ENCODE measurements at regions not wholly inside any gene's neighbourhood (a gene's known extent, or its start where the extent isn't known, plus 50 kb on each side); places are given as distances from the start of the nearest gene placed in this dataset.

DNA sequence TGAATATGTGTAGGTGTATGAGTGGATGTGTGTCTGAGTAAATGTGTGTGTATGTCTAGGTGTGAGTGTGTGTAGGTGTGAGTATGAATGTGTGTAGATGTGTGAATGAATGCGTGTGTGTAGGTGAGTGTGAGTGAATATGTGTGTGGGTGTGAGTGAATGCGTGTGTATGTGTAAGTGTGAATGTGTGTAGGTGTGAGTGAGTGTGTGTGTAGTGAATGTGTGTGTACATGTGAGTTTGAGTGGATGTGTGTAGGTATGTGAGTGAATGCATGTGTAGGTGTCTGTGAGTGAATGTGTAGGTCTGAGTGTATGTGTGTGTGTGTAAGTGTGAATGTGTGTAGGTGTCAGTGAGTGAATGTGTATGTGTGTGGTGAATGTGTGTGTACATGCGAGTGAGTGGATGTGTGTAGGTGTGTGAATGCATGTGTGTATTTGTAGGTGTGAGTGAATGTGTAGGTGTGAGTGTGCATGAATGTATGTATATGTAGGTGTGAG, 201.0 kb upstream of the ZNF536 start:
- no peak for DNase-seq (ENCODE audit: low spot score)

DNA sequence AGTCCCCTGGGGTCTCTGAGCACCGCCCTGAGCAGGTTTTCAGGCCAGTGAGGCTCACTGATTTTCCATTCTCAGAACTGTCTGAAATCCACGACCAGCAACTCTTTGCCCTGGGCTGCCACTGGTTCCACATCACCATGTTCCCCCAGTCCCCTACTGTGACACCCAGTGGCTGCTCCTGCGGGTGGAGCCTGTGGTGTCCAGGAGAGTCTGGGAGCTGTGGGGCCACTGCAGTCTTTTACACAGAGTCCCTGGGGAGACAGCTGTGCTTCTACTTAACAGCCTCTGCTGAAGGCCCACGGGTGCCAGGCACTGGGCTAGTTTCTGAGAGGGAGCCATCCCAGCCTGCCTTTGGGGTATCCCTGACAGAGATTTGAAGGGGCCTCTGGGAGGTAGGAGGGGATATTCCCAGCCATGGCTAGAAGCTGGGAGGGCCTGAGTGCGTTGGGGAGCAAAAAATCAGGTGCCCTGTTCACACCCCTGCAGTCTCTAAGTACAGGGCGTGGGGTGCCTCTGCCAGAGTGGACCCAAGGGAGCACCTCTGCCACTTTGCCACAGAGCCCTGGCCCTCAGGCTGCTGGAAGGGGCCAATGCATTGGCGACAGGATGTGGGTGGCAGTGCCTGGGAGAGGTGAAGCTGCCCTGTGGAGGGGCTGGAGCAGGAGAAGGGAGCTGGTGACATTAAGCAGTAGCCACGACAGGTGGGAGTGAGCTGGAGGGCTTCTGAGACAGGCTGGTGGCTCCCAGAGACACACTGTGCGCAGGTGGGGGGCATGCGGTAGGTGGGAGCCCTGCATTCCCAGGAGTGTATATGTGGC, 200.2 kb upstream of the ZNF536 start:
- no peak for DNase-seq (ENCODE audit: low spot score)

DNA sequence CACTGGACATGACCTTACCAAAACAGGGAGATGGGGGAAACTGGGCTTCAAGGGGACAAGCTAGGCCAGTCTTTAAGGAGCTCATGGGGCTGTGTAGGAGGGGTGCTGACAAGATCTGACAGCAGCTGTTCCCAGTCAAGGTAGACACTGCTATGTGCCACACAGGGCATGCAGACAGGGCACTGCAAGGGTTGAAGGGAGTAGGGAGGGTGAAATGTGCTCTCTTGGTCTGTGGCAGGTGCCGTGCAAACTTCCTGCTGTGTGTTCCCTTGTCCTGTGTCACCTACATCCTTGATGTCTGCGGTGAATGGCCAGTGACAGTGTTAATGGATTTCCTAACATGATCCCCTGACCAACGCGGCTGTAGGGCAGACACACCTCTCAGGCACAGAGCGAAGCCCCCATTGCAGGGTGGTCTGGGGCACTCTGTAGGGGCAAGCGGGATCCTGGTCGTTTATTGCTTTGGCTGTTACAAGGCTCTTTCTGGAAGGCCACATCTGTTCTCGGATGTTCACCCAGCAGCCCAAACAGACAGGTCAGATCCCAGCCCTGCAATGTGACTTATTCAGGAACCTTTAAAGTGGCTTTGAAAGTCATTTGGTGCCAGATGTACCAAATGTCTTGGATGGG, 199.5 kb upstream of the ZNF536 start:
- no peak for DNase-seq (ENCODE audit: low spot score)

DNA sequence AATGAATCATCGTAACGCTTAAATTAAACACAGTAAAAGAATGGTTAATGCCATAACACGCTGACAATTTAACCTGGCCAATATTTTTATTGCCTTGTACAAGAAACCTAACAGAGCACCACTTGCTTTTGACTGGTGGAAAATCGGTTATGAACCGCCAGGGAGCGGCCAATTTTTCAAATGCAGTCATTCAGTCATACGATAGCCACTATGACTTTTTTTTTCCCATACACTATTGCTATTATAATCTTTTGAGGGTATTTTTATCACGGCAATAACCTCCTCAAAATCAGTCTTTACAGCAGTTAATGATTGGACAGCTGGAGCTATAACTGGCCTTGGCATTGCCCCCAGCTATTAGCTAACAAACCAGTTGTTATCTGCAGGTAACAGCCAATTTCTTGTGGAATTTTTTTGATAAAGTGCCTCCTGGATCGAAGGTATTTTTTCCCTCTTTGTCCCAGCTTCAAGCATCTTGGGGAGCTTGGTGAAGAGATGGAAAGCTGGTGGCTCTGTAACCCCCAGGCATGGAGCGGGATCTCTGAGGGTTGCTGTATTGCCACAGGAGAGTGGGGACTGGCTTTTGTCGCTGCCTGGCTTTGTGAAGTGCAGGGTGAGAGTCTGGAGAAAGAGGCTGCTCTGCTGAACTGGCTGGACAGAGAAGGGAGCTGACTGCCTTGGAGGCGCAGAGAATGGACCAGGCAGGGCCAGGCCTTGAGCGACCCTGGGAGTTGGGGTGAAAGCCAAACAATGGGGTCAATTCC, 198.4 kb upstream of the ZNF536 start:
- no peak for DNase-seq (ENCODE audit: low spot score)

DNA sequence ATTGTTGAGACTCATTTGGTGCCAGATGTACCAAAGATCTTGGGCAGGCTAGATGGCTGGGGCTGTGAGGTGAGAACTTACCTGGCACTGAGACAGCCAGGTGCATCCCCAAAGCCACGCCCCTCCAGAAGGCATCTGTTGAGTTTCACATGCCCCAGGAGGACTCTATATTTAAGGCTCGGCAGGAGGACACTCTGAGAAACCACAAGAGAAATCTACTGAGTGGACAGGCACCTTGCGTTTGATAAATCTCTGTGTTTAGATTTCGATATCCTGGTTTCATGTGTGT, 197.9 kb upstream of the ZNF536 start:
- no peak for DNase-seq (ENCODE audit: low spot score)

DNA sequence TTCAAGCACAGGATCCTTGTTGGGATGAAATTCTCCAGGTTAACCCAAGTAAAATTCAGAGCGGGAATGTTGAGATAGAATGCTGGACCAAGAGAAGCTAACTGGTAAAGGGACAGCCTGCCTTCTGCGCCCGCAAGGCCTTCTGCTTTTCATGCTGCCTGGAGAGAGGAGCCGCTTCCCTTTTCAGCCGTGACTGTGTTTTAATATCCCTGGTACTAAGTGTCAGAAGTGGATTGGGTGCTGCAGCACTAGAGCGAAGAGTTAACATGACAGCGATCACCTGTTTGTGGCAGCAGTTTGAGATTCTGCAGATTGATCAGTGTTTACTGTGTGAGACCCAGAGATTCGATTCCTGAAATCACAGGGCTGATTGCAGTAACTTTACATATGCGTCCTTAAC, 197.4 kb upstream of the ZNF536 start:
- no peak for DNase-seq (ENCODE audit: low spot score)

DNA sequence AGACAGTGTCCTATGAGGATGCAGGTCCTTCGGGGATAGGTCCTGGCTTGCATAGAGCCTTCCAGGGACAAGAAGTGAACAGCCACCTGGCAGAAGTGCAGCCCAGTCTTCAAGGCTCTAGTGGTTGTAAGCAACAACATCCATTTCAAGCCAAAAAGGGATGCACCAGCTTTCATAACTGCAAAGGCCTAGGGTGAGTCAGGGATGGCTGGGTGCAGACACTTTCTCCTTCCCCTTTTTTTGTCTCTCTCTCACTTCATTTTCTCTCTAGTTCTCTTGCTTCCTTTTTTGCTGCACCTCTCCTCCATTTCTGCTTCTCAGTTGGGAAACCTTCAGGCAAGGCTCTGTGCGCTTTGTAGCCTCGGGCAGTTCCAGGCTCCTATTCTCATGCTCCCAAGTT, 196.2 kb upstream of the ZNF536 start:
- no peak for DNase-seq (ENCODE audit: low spot score)

DNA sequence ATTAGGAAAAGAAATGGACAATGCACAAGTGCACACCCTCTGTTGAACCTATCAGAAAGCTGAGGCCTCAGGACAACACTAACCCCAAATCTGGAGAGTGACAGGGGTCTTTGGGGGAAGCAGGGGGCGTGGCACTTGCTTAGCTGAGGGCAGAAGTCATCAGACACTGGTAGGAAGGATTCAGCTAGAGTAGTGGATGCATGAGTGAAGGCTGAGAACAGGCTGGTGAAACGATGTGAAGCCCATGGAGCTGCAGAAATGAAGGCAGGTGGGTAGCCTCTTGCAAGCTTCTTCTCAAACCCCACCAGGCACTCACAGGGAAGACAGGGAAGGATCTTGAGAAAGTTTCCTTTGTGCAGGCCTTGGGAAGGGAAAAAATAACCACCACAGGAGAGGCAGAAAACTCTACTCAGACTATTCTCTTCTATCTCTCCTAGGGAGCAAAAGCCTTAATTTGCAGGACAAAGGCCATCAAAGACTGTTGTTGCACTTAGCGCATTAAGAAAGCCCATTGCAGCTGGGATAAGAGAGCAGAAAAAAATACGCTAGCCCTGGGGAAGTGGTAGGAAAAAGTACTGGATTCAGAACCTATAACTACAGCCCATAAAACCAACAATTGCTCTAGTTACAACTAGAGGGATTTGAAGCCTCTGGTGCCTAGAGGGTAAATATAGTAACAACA, 193.3 kb upstream of the ZNF536 start:
- DNase-seq (ENCODE audit: low spot score) = no peak

DNA sequence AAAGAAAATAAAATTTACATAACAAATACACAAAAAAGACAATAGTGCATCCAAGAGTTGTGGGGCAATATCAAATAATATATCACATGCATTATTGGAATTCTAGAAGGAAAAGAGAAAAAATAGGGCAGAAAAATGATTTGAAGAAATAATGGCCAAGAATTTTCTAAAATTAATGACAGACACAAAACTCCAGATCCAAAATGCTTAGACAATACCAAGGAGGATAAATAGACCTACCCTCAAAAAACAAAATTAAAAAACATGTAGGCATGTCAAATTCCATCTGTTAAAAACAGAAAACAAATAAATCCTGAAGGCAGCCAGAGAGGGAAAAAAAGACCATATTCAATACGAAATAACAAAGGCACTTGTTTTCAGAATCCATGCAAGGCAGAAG, 191.5 kb upstream of the ZNF536 start:
- no peak for DNase-seq (ENCODE audit: low spot score)

DNA sequence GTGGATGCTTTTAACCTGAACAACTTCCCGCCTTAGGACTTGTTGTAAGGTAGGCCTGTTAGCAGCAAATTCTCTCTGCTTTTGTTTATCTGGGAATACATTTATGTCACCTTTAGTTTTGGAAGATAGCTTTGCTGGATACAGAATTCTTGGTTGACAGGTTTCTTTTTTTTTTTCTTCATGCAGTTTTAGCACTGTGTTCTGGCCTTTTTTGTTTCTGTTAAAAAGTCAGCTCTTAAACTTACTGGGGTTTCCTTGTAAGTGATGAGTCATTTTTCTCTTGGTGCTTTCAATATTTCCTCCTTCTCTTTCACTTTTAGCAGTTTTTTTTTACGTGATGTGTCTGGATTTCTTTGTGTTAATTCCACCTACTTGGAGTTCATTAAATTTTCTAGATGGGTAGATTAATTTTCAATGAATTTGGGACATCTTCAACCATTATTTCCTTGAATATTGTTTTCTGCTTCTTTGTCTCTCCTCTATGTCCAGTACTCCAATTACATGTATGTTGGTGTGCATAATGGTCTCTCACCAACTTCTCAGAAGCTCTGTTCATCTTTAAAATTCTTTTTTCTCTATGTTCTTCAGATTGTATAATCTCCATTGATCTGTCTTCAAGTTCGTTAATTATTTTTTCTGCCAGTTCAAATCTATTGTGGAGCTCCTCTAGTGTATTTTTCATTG, 188.2 kb upstream of the ZNF536 start:
- no peak for DNase-seq (ENCODE audit: low spot score)

DNA sequence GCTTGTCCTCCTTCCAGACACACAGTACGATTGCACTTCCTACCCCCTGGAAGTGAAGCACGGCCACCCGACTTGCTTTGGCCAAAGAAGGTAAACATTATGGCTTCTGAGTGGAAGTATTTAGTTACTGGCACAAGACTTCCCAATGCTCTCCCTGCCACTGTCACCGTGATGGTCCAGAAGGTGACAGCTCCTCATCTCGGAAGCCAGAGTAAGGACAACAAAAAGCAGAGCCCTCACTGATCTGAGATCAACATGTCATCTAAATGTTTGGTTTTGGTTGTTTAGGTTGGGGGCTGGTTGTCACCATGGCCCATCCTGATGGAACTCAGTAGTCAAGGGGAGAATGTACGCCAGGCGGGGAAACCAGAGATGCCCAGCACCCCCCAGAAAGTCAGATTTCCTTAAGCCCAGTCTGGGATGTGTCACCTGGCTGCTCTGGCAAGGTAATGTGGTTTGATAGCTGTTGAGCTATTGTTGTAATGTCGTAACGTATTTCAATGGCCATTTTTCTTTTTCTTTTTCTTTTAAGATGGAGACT, 170.1 kb upstream of the ZNF536 start:
- DNase-seq (ENCODE audit: low spot score) = no peak

DNA sequence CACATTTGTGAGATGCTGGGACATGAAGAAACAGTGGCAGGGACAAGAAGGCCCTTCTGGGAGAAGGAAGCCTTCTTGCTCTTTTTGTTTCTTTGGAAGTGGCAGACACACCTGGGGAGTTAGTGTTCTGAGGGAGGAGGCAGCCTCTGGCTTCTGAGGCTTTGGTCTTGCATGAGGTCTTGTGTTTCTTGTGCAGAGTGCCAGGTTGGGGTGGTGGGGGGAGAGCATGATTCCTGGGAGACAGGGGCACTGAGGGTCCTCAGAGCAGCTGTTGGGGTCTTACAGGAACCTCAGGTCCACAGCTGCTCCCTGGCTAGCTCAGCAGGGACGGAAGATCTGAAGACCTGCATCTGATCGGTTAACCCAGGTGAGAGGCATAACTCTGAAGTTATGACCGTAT, 167.5 kb upstream of the ZNF536 start:
- no peak for DNase-seq (ENCODE audit: low spot score)

DNA sequence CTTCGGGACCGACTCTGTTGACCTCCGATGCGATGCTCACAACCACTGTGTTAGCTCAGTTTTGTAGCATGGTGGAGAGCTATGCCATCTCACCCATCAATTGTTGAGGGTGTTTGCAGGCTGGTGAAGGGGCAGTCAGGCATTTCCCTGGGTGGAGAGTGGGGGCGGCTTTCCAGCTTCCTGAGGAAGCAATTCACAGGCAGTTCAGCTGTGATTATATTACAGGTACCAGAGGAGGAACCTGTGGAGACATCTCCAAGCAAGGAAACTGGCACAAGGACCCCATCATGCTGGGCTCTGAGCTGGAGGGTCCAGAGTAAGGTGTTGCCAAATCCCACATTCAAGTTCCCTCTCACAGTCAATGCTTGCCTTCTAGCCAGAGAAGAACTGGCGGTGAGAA, 166.0 kb upstream of the ZNF536 start:
- no peak for DNase-seq (ENCODE audit: low spot score)

DNA sequence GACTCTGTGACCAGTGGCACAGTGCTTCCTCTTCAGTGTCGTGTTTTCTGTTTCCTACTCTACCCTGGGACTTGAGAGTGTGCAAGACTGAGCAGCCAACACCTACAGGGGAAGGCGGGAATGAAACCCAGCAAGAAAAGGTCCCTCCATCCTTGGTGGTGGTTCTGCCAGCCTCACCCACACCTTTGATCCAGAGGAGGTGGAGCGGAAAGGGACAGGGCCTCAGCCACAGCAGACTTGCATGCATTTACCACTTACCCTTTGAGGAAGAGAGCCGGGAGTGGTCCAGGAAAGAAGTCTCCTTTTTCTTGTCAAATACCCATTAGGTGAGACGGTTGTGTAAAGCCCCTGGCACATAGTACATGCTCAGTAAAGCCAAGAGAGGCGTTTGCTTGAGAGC, 164.8 kb upstream of the ZNF536 start:
- DNase-seq (ENCODE audit: low spot score) = no peak

DNA sequence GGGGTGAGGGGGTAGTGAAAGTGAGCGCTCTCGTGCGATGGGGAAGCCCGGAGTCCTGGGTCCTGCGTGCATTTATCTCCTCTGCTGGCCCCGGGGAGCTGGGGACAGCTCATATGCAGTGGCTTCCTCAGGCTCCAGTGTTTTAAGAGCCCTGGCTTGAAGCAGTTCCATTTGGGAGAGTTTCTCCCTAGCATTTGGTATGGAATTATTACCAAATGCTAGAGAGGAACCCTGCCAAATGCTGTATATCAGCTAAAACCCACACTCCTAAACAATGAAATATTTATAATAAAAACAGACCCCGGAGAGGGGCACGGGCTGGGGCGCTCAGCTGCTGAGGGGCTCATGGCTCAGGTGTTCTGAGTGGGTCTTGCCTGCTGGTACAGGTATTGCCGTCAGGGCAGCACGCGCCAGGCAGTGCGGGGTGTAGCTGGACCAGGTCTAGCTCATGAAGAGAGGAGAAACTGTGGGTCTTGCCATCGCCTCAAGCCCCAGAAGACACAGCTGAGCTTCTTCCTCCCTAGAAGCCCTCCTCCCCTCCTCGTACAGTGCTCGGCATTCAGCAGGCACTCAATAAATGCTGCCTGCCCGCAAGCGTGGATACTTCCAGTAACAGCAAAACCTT, 163.6 kb upstream of the ZNF536 start:
- no peak for DNase-seq (ENCODE audit: low spot score)

DNA sequence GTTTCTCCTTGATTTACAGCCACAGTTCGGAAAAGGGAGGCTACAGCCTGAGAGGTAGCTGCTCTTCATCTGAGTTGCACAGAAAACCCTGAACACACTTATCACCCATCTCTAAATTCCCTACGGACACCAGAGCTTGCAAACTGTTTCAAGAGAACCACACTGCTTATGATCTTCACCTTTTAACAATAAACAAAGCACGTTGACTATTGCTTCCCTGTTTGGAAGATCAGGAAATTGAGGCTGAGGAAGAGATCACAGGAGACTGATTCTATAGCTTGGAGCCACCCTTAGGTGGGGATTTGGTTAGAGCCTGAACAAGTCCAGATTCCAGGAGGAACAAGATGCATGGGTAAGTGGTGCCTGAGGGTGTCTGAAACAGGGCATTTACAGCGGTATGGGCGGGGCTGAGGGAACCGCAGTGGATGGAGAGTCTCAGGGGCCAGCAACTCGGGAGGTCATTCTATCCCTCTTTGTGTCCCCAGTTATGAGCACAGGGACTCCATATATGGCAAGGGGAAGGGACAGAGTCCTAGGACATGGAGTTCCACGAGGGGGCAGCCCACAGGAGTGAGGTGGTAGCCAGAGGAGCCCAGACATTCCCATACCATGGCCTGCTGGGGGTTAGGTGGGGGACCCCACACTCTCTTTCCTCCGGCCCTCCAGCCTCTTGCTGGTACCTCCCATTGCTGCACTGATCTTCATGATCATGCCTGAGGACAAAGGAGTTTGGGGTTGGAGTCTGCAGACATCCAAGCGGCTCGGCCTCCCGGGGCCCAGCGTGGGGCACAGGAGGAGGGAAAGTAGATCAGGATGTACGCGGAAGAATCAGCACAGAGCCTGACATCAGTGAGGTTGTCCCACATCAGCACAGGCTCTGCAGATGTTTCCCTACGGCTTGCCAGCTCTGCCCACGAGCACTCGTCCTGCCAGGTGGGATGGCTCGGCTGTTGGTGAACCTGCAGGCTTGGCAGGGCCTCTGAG, 162.3 kb upstream of the ZNF536 start:
- DNase-seq (ENCODE audit: low spot score) = no peak

DNA sequence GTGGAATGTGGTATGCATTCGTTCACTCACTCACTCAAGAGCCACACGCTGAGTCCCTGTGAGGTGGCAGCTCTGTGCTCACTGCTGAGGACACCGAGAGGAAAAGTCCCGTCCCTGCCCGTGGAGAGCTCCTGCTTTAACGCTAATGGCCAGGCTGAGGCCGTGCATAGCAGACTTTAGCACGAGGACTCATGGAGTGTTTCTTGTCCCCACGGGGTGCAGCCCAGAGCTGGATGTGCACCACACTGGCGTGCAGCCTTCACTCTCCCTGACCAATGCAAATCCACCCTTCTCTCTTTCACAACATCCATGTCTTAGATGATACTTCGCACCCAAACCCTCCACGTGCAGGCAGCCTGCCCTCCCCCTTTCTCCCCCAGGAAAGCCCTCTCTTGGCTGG, 159.6 kb upstream of the ZNF536 start:
- no peak for DNase-seq (ENCODE audit: low spot score)

DNA sequence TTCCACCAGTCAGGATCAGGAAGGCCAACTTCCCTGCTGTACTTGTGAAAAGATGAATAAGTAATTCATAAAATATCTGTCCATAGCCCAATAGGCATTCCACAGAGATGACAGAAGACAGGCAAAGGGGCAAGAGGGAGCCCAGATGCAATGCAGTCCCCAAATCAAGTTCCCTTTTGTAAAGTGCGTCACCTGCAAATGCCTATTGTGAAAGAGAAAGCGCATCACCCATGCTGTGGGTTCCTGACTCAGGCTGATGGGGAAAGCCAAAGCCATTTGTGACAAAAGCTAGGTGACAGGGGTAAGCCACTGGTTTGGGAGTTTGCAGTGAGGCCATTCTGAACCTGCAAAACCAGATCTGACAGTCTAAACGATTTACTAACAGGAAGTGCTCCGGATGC, 157.5 kb upstream of the ZNF536 start:
- DNase-seq (ENCODE audit: low spot score) = no peak

DNA sequence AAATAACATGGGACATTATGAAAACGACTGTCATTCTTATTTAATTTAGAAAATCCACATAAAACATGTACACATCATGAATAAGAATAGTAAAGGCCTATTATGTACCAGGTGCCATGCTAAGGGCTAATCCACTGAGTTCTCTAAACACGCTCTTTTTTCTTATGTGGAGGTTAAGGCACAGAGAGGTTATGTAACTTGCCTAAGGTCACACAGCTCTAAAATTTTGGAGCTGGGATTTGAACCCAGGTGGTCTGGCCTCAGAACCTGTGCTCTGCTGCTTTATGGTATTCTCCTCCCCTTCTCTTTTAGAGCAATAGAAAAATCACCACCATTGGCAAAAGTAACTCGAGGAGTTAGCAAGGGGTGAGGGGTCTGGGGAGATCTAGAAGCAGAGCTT, 156.9 kb upstream of the ZNF536 start:
- DNase-seq (ENCODE audit: low spot score) = no peak

DNA sequence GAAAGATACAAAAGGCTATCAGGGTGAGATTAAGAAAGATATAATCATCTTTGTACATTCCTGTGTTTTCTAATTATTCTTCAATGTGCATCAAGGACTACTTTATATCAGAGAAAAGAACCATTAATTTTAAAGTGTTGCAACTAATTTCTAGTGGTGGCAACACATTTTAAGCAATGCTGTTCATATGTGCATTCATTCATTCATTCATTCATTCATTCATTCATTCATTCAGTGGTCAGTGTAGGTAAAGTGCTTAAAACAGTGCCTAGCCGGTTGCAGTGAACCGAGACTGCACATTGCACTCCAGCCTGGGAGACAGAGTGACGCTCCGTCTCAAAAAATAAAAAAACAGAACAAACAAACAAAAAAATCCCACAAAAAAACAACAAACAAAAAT, 155.7 kb upstream of the ZNF536 start:
- no peak for DNase-seq (ENCODE audit: low spot score)
